B cell (primary cell): ENCODE measurements at regions not wholly inside any gene's neighbourhood (a gene's known extent, or its start where the extent isn't known, plus 50 kb on each side); places are given as distances from the start of the nearest gene placed in this dataset.

Source experiments
- EZH2 ChIP-seq: IDR thresholded peaks from 2 replicates; pipeline ENCODE4 v1.6.1; 2012; ENCODE audit warnings: borderline replicate concordance, low read depth, mild to moderate bottlenecking, moderate library complexity, low read length; ENCODE audit not compliant: insufficient read depth, poor library complexity, severe bottlenecking
- TF ChIP-seq, protein P1 (sequence below): fragments of 200-600 bp; IDR thresholded peaks from one replicate; pipeline ENCODE4 v1.8.0; 2022; ENCODE audit warnings: antibody characterized with exemption, mild to moderate bottlenecking

GRCh38 chr1:10888791-10889649, 92.6 kb upstream of the CASZ1 start:
- no peak for TF ChIP-seq EZH2
- TF ChIP-seq, protein P1, sequence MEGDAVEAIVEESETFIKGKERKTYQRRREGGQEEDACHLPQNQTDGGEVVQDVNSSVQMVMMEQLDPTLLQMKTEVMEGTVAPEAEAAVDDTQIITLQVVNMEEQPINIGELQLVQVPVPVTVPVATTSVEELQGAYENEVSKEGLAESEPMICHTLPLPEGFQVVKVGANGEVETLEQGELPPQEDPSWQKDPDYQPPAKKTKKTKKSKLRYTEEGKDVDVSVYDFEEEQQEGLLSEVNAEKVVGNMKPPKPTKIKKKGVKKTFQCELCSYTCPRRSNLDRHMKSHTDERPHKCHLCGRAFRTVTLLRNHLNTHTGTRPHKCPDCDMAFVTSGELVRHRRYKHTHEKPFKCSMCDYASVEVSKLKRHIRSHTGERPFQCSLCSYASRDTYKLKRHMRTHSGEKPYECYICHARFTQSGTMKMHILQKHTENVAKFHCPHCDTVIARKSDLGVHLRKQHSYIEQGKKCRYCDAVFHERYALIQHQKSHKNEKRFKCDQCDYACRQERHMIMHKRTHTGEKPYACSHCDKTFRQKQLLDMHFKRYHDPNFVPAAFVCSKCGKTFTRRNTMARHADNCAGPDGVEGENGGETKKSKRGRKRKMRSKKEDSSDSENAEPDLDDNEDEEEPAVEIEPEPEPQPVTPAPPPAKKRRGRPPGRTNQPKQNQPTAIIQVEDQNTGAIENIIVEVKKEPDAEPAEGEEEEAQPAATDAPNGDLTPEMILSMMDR, result no peak
